ENCODE measurements at regions not wholly inside any gene's neighbourhood (a gene's known extent, or its start where the extent isn't known, plus 50 kb on each side); places are given as distances from the start of the nearest gene placed in this dataset.

GRCh38 chr2:51448911-51449310, 417.0 kb upstream of the NRXN1 start:
- TF ChIP-seq CTCF (IDR thresholded peaks at IDR 0.05) = no peak
- TF ChIP-seq POLR2AphosphoS5 (IDR thresholded peaks at IDR 0.05) = no peak
- TF ChIP-seq POLR2A (IDR thresholded peaks at IDR 0.05) = no peak
- no peak for TF ChIP-seq EP300 (IDR thresholded peaks at IDR 0.05; ENCODE audit: low read depth)

Data from transverse colon (tissue), 4 donors.